Kasumi-1 (cell line): ENCODE measurements at regions not wholly inside any gene's neighbourhood (a gene's known extent, or its start where the extent isn't known, plus 50 kb on each side); places are given as distances from the start of the nearest gene placed in this dataset.

Source experiments
- DNase-seq, 2 experiments: peaks; one replicate each; lab custom pipeline; 2025; lab: John Stamatoyannopoulos, UW

DNA sequence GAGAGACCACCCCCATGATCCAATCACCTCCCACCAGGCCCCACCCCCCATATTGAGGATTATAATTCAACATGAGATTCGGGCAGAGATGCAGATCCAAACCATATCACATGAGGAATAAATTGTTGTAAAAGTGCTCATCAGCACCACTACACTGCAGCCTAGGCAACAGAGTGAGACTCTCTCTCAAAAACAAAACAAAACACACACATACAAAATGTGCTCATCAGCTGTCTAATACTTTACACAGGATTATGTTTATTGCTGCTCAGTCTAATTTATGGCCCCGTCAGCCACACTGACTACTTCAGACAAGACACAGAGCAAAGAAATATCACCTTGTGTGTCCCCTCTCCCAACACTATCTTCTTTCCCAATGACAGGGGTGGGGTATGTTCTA, 72.9 kb upstream of the PPM1J start:
- no peak for DNase-seq

DNA sequence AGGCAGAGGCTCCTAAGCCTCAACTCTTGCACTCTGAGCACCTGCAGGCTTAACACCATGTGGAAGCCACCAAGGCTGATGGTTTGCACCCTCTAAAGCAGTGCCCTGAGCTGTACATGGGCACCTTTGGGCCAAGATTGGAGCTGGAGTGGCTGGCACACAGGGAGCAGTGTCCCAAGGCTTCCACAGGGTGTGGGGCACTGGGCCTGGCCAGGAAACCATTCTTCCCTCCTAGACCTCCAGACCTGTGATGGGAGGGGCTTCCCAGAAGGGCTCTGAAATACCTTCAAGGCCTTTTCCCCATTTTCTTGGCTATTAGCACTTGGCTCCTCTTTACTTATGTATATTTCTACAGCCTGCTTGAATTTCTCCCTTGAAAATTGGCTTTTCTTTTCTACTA, 67.9 kb upstream of the PPM1J start:
- no peak for DNase-seq

DNA sequence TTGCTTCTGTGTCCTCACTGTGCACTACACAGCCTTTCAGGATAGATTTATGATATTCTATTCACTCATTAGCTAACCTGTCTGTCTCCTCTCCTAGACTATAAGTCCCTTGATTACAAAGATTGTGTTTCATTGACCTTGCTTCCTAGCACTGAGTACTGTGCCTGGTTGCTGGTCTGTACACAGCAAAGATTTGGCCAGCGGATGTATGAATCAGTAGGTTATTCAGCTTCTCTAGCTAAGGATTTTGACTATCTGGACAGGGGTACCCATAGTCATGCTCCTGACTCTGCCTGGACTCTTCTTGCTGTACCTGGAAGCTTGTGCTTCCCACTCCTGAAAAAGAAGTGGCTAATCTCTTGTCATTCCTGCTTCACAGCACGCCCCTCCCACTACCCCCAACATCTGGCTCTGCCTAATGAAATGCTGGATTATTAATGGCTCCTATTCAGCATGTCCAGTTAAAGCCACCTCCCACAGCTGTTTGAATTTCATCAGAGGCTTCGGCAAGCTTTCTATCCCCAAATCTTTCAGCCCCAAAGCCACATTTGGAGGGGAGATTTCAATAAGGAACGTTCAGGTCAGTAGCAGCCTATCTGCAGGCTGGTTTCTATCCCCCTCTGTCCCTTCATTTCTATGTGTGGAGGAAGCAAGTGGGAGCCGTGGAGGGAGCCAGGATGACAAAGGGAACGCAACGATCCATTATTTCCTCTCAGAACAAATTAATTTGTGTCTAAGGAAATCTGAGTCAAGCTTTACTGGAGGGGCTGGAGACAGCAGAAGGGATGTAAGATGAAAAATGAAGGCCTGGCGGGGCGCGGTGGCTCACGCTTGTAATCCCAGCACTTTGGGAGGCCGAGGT, 64.8 kb upstream of the PPM1J start:
- no peak for DNase-seq

DNA sequence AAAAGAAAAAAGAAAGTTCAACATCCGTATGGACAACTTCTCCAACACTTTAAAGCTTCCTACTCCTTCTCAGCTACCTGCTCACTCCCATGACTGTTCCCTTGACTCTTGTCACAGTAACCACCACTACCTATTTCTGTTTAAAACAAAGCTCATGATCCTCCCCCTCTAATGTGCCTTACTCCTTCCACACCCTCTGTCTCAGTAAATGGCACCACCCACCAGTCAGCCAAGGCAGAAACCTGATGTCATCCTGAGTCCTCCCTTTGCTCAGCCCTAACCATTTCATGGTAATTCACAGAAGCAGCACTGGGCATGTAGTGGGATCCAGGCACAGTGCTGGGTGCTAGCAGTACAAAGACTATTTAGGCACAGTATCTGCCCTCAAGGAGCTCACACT, 63.0 kb upstream of the PPM1J start:
- no peak for DNase-seq

DNA sequence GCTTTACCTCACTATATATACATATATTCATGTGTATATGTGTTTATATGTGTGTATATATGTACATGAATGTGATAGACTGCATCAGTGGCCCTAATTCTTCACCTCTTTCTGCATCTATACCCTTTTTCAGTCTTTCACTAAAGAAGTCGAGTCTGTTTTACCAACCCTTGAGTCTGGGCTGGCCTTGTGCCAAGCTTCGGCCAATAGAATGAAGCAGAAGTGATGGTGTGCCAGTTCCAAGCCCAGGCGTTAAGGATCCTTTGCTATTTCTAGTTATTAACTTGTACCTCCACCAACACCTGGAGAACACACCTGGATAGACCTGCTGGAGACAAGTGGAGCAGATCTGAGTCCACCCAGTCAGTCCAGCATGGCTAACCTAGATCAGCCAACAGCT, 61.6 kb upstream of the PPM1J start:
- no peak for DNase-seq

DNA sequence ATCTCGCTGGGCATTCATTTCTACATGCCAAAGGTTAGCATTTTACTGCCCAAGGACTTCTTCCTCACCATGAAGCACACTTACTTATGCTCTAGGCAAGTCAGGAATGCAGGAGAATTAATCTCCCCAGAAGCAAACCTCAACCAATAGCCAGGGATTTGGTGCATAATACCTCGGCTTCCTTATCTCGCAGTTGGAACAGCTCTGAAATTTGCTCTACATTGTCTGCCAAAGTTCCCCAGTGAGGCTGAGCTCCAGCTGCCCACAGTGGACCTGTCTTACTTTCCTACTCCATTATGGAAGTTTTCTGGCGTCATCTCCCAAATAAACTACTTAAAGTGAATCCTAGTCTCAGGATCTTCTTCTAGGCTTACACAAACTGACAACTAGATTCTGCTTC, 57.6 kb upstream of the PPM1J start:
- DNase-seq: no peak

DNA sequence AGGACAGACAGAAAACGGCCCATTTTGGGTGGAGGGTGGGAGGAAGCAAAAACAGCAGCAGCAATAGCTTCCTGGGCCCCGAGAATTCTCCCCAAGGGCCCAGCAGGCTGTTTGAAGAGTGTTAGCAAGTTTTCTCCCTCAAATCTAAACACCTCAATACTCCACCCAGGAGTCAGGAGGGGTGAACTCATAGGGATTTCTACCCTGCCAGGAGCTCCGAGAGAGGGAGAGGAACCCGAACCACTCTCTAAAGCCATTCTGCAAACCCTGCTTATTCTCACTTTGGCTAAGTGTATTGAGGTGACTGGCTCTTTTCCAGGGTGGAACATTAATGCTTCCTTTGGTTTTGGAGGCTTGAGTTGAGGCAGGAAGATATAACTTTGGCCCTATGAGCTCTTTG, 55.6 kb upstream of the PPM1J start:
- no peak for DNase-seq

DNA sequence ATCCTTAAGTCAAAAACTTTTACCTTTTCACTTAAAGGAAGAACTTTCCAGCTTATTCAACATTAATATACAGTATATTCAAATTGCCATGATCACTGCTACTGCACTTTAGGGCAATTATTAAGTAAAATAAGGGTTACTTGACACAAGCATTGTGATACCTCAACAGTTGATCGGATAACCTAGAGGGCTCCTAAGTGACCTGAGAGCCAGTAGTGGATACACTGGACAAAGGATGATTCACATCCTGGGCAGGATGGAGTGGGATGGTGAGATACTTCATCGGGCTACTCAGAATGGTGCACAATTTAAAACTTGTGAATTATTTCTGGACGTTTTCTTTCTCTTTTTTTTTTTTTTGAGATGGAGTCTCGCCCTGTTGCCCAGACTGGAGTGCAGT, 54.5 kb upstream of the PPM1J start:
- no peak for DNase-seq

DNA sequence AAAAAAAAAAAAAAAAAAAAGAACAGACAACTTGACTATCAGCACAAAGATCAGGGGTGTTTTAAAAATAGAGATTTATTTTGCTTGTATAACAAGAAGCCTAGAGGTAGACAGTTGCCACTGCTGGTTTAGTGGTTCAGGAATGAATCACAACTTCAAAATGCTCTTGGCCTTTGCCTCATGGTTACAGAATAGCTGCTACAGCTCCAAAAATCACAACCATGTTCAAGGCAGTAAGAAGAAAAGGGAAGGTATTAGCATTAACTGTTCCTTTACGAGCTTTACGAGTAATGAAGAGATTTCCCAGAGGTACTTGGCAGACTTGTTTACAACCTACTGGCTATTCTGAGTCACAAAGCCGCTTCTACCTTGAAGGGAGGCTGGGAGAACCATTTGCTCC, 52.5 kb upstream of the PPM1J start:
- no peak for DNase-seq
